HFF-Myc (cell line): ENCODE measurements at regions not wholly inside any gene's neighbourhood (a gene's known extent, or its start where the extent isn't known, plus 50 kb on each side); places are given as distances from the start of the nearest gene placed in this dataset.

ENCODE experiments used
- DNase-seq: peaks from one replicate; pipeline ENCODE4 v3.0.0-alpha.2; 2011; ENCODE audit warnings: low read depth; ENCODE audit errors: extremely low read depth
- H3K4me3 ChIP-seq: replicated peaks from 2 replicates; pipeline ENCODE4 v1.5.1; 2011; ENCODE audit warnings: low read depth, mild to moderate bottlenecking, control low read depth, low read length
- CTCF ChIP-seq: IDR thresholded peaks from 2 replicates; pipeline ENCODE4 v1.5.1; 2012; ENCODE audit warnings: mild to moderate bottlenecking, low read depth, low read length, control low read depth; ENCODE audit errors: missing control alignments

DNA sequence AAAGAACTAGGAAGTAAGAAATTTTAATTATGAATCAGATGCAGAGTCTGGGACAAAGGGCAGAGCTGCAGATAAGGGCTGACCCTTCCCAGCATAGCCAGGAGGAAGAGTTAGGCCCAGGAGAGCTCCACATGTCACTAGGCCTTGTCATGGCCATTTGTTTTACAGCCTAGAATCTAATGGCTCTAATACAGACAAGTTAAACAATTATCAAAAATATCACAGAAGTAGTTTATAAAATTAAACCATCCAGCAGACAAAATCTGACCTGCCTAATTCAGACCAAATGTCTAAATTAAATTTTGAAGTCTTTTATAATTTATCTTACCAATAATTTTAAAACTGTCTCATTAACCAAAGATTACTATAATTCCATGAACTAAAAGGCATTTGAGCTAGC lies 1369.5 kb downstream of the CDH11 start:
- DNase-seq: no peak
- H3K4me3 ChIP-seq: no peak overlapping the region
- TF ChIP-seq CTCF: no peak

DNA sequence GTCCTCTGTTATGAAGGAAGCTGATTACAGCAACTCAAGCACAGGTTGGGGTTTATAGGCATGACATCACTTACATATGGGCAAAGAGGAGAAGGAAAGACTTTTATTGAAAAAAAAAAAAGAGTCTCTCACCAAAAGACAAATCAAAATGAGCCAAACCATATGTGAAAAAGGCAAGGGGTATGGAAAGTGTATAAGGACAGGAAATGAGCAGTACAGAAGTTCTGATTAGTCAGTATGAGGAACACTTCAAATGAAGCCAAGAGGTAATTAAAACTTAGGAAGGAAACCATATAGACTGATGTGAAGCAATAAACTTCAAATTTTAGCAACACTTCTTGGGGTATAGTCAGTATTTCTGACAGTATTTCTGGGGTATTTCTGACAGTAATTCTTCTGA lies 1372.6 kb downstream of the CDH11 start:
- no peak for TF ChIP-seq CTCF
- H3K4me3 ChIP-seq: no peak overlapping the region
- peak; percentile 20 for DNase-seq

DNA sequence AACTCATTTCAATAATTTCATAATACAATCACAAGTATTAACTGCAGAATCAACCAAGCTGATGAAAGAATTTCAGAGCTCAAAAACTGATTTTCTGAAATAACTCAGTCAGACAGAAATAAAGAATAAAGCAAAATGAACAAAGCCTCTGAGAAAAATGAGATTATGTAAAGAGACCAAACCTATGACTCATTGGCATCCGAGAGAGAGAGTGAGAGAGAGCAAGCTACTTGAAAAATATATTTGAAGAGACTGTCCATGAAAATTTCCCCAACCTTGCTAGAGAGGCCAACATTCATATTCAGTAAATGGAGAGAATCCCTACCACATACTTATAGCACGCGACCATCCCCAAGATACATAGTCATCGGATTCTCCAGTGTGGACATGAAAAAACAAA lies 1376.4 kb downstream of the CDH11 start:
- H3K4me3 ChIP-seq: no peak overlapping the region
- no peak for DNase-seq
- no peak for TF ChIP-seq CTCF

DNA sequence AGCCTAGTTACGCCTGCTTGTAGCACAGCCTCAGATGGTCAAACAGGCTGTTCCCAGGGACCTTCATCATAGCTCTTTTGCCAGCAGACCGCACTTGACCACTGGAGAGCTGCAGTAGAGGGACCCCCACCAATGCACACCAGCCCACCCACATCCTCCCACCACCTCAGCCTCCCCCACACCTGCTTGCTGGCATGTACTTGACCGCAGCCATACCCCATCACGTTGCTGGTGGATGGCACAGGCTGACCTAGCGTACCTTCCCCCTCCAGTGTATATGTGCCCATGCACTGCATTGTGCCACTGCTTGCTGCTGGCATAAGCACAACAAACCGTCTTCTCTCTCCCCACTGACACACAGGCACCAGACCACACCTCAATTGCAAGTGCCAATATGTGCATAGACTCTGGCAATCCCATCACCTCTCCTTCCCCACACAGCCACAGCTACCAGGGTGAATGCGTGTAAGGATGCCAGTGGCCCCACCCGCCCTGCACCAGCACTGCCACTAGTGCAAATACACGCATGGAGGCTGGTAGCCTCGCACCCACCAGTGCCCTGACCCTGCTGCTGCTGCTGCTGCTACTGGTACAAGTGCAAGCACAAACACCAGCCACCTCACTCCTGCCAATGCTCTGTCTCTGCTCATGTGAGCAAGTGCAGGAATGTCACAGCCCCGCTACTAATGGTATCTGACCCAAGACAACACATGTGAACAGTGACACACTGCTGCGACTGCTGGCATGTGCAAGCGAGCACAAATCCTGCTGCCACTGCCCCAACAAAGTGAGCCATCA lies 1377.6 kb downstream of the CDH11 start:
- H3K4me3 ChIP-seq: no peak overlapping the region
- DNase-seq: no peak
- TF ChIP-seq CTCF: no peak

DNA sequence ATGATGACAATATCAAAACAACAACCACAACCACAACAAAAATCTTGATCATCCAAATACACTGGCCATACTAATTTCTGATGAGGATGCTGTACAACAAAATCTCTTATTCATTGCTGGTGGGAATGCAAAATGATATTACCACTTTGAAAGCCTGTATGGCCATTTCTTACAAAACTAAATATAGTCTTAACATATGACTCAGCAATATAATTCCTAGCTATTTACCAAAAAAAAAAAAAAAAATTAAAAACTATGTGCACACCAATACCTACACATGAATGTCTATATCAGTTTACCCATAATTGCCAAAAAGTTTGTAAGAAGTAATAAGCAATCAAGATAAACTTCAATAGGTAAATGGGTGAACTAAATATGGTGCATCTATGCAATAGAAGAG lies 1379.7 kb downstream of the CDH11 start:
- H3K4me3 ChIP-seq: no peak overlapping the region
- DNase-seq: no peak
- TF ChIP-seq CTCF: no peak

DNA sequence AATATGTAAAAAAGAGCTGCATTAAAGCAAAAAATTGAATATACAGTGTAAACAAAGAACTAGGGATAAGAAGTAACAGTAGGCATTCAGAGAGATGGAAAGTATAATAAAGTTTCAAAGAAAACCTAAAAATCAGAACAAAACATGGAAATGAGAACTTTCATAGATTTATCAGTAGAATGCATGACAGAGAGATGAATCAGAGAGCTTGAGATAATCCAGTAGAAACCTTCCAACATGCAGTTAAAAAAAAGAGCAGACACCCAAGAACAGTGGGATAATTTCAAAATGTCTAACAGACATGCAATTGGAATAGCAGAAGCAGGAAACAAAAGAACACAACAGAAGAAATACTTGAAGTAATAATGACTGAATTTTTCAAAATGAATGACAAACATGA lies 1384.2 kb downstream of the CDH11 start:
- no peak for TF ChIP-seq CTCF
- H3K4me3 ChIP-seq: no peak overlapping the region
- no peak for DNase-seq

DNA sequence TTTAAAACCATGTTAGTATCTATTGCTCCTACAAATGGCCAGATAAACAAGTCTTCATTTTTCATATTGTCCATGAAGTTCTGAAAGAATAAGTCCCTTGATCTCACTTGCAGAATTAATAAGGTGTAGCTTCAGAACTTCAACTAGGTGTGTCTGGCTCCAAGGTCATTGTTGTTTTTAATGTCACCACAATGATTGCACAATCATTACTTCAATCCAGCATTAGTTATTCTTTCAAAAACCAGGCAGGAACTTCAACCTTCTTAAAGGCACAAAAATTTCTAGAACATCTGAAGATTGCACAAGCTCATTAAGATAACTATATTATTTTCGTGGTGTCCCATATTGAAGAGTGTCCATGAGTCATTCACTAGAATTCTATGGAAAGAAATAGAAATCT lies 1386.4 kb downstream of the CDH11 start:
- DNase-seq: no peak
- no peak for TF ChIP-seq CTCF
- H3K4me3 ChIP-seq: no peak overlapping the region
